Thyroid gland (tissue), 4 donors: ENCODE measurements at regions not wholly inside any gene's neighbourhood (a gene's known extent, or its start where the extent isn't known, plus 50 kb on each side); places are given as distances from the start of the nearest gene placed in this dataset.

Source experiments
- POLR2A ChIP-seq, 2 donors: fragments of 450-650 bp; IDR thresholded peaks; one replicate each; pipeline ENCODE4 v1.6.1; 2017; ENCODE audit warnings: antibody characterized with exemption in 2 of 2, mild to moderate bottlenecking in 2 of 2, moderate library complexity in 1 of 2
- TF ChIP-seq, protein P1 (sequence below), 6 experiments: fragments of 200-600 bp in 3 of 6; fragments of 450-650 bp in 3 of 6; sonication (generic) in 3 of 6; IDR thresholded peaks; one replicate each; pipeline ENCODE4 v1.5.1; 2016 to 2019; ENCODE audit warnings: antibody characterized with exemption in 6 of 6, mild to moderate bottlenecking in 2 of 6, inconsistent platforms in 1 of 6, moderate library complexity in 1 of 6

DNA sequence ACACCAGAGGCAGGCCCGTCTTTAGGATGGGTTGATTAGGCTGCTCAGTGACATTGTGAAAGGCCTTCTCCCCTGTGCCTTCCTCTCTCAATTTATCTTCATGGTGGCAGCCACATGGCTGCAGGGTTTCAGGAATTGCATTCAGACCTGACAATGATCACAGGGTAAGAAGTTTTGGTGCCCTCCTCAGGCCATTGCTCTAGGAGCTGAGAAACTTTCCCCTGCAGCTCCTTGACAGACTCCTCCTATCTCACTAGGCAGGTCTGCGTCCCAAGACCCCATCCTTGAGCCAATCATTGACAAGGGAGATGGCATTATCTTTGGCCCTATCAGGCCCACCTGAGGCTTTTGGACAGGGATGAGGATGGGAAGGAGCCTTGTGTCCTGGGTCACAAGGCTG, 57.4 kb upstream of the ANO4 start:
- TF ChIP-seq, protein P1, sequence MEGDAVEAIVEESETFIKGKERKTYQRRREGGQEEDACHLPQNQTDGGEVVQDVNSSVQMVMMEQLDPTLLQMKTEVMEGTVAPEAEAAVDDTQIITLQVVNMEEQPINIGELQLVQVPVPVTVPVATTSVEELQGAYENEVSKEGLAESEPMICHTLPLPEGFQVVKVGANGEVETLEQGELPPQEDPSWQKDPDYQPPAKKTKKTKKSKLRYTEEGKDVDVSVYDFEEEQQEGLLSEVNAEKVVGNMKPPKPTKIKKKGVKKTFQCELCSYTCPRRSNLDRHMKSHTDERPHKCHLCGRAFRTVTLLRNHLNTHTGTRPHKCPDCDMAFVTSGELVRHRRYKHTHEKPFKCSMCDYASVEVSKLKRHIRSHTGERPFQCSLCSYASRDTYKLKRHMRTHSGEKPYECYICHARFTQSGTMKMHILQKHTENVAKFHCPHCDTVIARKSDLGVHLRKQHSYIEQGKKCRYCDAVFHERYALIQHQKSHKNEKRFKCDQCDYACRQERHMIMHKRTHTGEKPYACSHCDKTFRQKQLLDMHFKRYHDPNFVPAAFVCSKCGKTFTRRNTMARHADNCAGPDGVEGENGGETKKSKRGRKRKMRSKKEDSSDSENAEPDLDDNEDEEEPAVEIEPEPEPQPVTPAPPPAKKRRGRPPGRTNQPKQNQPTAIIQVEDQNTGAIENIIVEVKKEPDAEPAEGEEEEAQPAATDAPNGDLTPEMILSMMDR (IDR thresholded peaks at IDR 0.05): no peak
- TF ChIP-seq POLR2A (IDR thresholded peaks at IDR 0.05): no peak
